ENCODE measurements at regions not wholly inside any gene's neighbourhood (a gene's known extent, or its start where the extent isn't known, plus 50 kb on each side); places are given as distances from the start of the nearest gene placed in this dataset.

DNA sequence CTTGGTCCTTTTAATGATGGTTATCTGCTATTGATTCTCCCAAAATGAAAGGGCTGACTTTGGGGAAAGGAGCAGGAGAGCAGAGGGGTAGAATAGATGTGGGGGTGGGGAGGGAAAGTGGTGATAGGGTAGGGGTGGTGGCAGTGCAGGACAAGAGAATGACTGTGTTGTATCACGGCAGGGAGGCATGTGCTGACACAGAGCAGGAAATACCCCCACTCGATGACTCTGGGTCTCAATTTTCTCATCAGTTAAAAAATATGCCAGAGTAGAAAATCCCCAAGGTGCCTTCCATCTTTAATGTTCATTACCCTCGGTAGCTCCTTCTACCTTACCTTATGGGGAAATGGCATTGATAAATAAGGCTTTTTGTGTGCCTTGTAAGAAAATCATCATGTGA, 79.0 kb upstream of the ATXN1 start:
- TF ChIP-seq, protein P1, sequence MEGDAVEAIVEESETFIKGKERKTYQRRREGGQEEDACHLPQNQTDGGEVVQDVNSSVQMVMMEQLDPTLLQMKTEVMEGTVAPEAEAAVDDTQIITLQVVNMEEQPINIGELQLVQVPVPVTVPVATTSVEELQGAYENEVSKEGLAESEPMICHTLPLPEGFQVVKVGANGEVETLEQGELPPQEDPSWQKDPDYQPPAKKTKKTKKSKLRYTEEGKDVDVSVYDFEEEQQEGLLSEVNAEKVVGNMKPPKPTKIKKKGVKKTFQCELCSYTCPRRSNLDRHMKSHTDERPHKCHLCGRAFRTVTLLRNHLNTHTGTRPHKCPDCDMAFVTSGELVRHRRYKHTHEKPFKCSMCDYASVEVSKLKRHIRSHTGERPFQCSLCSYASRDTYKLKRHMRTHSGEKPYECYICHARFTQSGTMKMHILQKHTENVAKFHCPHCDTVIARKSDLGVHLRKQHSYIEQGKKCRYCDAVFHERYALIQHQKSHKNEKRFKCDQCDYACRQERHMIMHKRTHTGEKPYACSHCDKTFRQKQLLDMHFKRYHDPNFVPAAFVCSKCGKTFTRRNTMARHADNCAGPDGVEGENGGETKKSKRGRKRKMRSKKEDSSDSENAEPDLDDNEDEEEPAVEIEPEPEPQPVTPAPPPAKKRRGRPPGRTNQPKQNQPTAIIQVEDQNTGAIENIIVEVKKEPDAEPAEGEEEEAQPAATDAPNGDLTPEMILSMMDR (IDR thresholded peaks at IDR 0.05) = no peak
- no peak for TF ChIP-seq POLR2A (IDR thresholded peaks at IDR 0.05; ENCODE audit: low read depth)
- TF ChIP-seq POLR2AphosphoS5 (IDR thresholded peaks at IDR 0.05) = no peak

All from esophagus muscularis mucosa (tissue), 3 donors.